Head of caudate nucleus (tissue), 42 donors: ENCODE measurements at regions not wholly inside any gene's neighbourhood (a gene's known extent, or its start where the extent isn't known, plus 50 kb on each side); places are given as distances from the start of the nearest gene placed in this dataset.
A peak's percentile ranks its signal among the peaks of the same experiment; 100 is the strongest.

Experiments used
- DNase-seq, 42 donors: peaks; one replicate each; pipeline versions ENCODE4 v3.0.0 to v3.0.0-alpha.2; 2020 to 2021; ENCODE audit warnings: mixed read lengths in 7 of 42
- intact Hi-C: fragments of 100-400 bp; cut with DNase I; formaldehyde crosslinking; loops from one replicate; pipeline ENCODE4 v1.15.0; 2022

GRCh38 chr22:27283714-27284113 lies 517.8 kb downstream of the MN1 start:
- intact Hi-C loops, result no loop called here
- peak in 3 of 42 donors; percentile 15 to 48 (median 45) for DNase-seq

GRCh38 chr22:27284324-27284723 lies 517.2 kb downstream of the MN1 start:
- intact Hi-C loops, result no loop called here
- DNase-seq, result peak in 19 of 42 donors; percentile 16 to 73 (median 40)

GRCh38 chr22:27286711-27287110 lies 514.8 kb downstream of the MN1 start:
- intact Hi-C loops, result no loop called here
- no peak for DNase-seq

GRCh38 chr22:27292542-27293299 lies 508.8 kb downstream of the MN1 start:
- intact Hi-C loops, result no loop called here
- no peak for DNase-seq

- DNase-seq, result no peak
- intact Hi-C loops, result no loop called here
These were observed 507.7 kb downstream of the MN1 start for GRCh38 chr22:27293721-27294445.

GRCh38 chr22:27295040-27295439 lies 506.5 kb downstream of the MN1 start:
- intact Hi-C loops, result no loop called here

GRCh38 chr22:27295605-27296004 lies 506.0 kb downstream of the MN1 start:
- intact Hi-C loops, result no loop called here
- no peak for DNase-seq

More at GRCh38 chr22:27295040-27295439, 506.5 kb downstream of the MN1 start:
- no peak for DNase-seq

- intact Hi-C loops, result no loop called here
- peak in 22 of 42 donors; percentile 11 to 75 (median 52) for DNase-seq
These were observed 505.4 kb downstream of the MN1 start for GRCh38 chr22:27296091-27296675.

- DNase-seq, result no peak
- intact Hi-C loops, result no loop called here
These were observed 504.4 kb downstream of the MN1 start for GRCh38 chr22:27297125-27297524.

- DNase-seq, result no peak
- intact Hi-C loops, result no loop called here
These were observed 503.2 kb downstream of the MN1 start for GRCh38 chr22:27298332-27298731.

GRCh38 chr22:27298742-27299141 lies 502.8 kb downstream of the MN1 start:
- intact Hi-C loops, result no loop called here
- no peak for DNase-seq

GRCh38 chr22:27299181-27300085 lies 502.1 kb downstream of the MN1 start:
- DNase-seq, result peak in 4 of 42 donors; percentile 31 to 56 (median 46)
- intact Hi-C loops, result no loop called here

GRCh38 chr22:27300536-27301285 lies 500.8 kb downstream of the MN1 start:
- DNase-seq, result no peak
- intact Hi-C loops, result no loop called here

GRCh38 chr22:27302501-27302900 lies 499.1 kb downstream of the MN1 start:
- no peak for DNase-seq
- intact Hi-C loops, result no loop called here

- intact Hi-C loops, result no loop called here
- DNase-seq, result no peak
These were observed 497.8 kb downstream of the MN1 start for GRCh38 chr22:27303718-27304117.

GRCh38 chr22:27306771-27307170 lies 494.8 kb downstream of the MN1 start:
- DNase-seq, result no peak
- intact Hi-C loops, result no loop called here

GRCh38 chr22:27307545-27308247 lies 493.9 kb downstream of the MN1 start:
- intact Hi-C loops, result no loop called here
- no peak for DNase-seq

- no peak for DNase-seq
These were observed 493.0 kb downstream of the MN1 start for GRCh38 chr22:27308513-27308912.

More at GRCh38 chr22:27308513-27308912, 493.0 kb downstream of the MN1 start:
- intact Hi-C loops, result no loop called here
